ENCODE measurements at regions not wholly inside any gene's neighbourhood (a gene's known extent, or its start where the extent isn't known, plus 50 kb on each side); places are given as distances from the start of the nearest gene placed in this dataset.
A peak's percentile ranks its signal among the peaks of the same experiment; 100 is the strongest.
"Not testable (repeated sequence)": the region's sequence is repeated elsewhere in the genome, so short reads cannot be mapped to it uniquely, and the experiment has no call there.

DNA sequence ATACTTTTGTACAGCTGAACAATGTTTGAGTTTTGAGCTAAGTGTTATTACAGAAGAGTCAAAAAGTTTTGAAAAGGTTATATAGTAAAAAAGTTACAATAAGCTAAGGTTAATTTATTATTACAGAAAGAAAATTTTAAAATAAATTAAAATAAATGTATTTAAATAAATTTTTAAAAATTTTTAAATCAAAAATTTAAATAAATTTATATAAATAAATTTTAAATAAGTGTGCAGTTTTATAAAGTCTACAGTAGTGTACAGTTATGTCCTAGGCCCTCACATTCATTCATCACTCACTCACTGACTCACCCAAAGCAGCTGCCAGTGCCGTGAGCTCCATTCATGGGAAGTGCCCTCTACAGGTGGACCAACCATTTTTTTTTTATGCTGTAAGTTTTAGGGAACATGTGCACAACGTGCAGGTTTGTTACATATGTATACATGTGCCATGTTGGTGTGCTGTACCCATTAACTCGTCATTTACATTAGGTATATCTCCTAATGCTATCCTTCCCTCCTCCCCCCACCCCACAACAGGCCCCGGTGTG is 462.9 kb upstream of the ZMIZ1 start:
- DNase-seq = no peak

DNA sequence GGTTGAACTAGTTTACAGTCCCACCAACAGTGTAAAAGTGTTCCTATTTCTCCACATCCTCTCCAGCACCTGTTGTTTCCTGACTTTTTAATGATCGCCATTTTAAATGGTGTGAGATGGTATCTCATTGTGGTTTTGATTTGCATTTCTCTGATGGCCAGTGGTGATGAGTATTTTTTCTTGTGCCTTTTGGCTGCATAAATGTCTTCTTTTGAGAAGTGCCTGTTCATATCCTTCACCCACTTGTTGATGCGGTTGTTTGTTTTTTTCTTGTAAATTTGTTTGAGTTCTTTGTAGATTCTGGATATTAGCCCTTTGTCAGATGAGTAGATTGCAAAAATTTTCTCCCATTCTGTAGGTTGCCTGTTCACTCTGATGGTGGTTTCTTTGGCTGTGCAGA is 462.0 kb upstream of the ZMIZ1 start:
- not testable (repeated sequence) for DNase-seq

DNA sequence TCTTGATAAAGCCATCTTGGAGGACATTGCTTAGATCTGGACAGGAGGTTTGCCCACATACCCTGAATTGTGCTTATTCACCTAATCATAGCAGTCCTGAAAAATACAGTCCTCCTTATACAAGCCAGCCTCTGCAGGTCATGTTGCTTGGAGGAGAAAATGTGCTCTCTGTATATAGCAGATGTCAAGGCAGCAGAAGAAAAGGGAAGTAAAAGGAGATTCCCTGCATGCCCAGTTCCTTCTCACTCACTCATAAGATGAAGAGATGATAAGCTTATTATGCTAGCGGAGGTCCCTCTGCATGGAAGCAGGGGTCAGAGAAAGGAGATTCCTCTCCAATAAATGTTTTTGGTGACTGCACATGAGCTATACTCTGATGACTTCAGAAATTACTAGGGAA is 458.8 kb upstream of the ZMIZ1 start:
- no peak for DNase-seq

DNA sequence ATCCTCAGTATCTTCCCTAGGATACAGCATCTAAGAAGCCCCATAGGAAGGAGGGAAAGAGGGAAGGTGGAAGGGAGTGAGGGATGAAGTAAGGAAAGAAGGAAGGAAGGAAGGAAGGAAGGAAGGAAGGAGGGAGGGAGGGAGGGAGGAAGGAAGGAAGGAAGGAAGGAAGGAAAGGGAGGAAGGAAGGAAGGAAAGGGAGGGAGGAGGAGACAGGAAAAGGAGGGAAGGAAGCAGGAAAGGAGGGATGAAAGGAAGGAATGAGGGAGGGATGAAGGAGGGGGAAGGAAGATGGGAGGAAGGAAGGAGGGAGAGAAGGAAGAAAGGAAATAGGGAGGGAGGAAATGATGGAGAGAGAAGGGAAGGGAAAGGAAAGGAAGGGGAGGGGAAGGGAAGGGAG is 455.6 kb upstream of the ZMIZ1 start:
- DNase-seq = no peak

DNA sequence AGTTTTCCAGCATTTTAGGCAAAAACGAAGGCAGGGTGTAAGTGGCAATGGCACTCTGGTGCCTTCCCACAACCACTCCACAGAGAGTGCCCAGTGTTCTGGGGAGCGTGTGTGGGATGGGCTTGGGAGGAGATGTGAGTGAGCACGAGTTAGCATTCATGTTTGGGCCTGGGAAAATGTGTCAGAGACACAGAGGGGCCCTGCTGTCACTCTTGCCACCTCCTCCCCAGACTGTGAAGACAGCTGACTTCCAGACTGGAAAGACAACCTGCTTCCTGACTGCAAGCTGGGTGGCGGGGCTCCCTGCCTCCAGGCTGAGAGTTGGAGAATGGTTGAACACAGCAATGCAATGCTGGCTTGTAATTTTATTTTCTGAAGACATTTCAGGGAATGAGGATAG is 454.5 kb upstream of the ZMIZ1 start:
- no peak for DNase-seq

DNA sequence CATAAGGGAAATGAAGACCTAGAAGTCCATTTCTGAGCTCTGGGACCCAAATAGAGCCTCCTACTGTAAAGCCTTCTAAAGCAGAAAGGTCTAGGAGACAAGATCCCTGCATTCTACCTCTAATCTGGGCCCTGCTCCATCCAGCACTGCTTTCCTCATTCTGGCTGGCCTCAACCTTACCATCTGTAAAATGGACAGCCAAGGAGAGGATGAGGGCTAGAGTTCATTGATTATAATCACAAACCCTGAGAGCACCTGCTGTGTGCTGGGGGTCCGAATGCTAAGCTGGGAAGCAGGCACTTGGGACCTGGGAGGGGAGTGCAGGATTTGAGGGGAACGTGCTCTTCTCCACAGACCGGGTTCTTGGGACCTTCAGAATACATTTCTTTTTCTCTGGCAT is 454.0 kb upstream of the ZMIZ1 start:
- DNase-seq = no peak

DNA sequence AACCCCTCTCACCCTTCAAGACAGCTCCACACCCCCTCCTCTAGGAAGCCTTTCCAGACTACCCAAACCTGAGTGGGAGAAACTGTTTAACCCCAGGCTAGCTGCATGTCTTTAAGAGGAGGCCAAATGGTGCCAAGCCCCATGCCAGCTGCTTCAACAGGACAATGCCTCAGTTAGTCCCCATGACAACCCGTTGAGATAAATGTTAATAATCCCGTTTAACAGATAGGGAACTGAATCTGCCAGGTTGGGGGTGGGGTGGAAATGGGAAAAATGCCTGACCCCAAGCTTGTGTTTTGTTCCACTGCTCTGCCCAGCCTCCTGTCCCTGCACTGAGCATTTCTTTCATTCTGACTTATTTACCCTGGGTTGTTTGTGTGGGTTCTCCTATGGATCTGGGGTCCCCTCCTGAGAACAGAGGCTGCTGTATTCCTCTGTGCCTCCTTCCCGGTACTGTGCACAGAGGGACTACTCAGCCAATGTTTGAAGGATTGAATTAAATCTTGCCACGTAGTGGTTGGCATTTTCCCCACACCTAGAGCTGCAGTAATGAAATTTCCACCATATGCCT is 452.6 kb upstream of the ZMIZ1 start:
- no peak for DNase-seq

DNA sequence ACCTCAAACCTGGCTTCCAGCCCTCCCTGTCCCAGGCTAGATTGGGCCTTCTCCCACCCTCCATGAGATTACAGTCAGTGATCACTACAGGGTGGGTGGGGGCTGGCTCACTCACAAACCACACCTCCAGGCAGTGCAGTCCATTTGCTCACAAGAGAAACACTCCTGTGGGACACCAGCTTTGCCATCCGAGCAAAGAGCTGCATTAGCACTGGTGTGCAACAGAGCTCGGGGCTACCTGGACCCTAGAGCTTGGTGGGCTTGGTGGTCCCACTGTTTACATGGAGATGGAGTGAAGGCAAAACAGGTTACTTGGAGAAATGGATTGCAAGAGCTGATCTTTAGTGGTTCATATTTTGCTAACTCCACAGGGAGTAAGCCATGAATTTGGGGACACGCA is 451.7 kb upstream of the ZMIZ1 start:
- no peak for DNase-seq

DNA sequence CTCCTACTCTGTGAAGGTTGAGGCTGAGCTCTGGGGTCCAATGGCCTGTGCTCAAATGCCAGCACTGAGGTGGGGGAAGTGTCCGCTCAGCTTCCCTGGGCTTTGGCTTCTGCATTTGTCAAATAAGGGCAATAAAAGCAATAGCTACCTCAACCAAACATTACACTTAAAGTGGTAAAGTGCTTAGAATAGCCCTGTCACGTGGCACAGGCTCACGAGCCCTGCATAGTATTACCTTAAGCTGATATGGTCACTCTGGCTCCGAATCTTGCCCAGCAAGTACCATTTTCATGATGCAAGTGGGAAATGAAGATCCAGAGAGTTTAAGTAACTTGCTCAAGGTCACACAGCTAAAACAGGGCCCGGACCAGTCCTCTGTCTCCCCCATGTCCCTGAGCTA is 451.1 kb upstream of the ZMIZ1 start:
- no peak for DNase-seq

DNA sequence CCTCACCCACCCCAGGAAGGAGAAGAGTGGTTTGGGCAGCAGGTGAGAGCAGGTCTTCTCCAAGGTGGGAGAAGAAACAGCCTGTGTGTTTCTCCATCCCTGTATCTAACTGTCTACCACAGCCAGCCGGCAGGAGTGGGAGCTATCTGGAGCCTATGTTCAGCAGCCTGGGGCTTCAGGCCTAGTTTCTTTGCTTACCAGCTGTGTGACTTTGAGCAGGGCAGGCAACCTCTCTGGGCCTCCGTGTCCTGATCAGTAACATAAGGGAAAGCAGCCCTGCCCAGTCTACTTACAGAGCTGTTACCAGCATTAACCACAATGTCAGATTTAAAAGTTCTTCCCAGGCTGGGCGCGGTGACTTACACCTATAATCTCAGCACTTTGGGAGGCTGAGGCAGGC is 450.7 kb upstream of the ZMIZ1 start:
- DNase-seq = no peak

DNA sequence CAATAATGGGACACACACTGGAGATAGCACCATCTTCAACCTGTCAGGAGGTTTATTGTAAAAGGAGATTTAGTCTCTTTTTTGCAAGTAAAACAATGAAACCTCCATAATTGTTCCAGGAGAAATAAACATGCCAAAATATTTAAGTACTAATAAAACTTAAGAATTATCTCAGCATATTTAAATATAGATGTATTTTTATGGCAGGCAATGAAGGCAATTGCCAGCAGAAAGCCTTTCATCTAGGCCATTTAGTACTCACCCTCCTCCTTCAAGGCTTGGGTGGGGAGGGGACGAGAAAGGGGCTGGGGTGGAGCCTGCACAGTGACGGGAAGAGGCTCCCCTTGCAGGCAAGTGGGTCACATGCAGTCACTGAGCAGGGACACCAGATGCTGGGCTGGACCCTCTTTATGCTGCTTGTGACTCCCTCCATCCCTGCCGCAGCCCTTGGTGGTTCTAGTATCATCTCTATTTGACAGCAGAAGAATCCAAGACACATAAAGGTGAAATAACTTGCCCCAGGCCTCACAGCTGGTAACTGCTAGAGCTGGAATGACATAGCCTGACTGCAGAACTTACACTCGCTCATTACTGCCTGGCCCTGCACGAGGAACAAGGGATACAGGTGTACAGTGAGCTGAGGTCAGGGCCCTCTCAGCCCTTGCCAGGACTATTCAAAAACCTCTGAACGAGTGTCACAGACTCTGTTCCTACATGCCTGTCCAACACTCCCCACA is 449.5 kb upstream of the ZMIZ1 start:
- no peak for DNase-seq

DNA sequence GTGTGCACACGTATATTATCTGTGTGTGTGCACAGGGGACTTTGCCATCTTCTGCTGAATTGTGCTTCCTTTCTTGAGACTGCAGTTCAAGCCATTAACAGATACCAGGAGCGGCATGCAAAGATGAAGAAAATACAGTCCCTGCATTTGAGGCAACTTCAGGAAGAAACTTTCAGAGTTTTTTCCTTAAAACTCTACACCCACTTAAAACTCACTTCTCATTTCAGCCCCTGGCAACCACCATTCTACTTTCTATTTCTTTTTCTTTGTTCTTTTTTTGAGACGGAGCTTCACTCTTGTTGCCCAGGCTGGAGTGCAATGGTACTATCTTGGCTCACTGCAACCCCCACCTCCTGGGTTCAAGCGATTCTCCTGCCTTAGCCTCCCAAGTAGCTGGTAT is 448.9 kb upstream of the ZMIZ1 start:
- DNase-seq = no peak

DNA sequence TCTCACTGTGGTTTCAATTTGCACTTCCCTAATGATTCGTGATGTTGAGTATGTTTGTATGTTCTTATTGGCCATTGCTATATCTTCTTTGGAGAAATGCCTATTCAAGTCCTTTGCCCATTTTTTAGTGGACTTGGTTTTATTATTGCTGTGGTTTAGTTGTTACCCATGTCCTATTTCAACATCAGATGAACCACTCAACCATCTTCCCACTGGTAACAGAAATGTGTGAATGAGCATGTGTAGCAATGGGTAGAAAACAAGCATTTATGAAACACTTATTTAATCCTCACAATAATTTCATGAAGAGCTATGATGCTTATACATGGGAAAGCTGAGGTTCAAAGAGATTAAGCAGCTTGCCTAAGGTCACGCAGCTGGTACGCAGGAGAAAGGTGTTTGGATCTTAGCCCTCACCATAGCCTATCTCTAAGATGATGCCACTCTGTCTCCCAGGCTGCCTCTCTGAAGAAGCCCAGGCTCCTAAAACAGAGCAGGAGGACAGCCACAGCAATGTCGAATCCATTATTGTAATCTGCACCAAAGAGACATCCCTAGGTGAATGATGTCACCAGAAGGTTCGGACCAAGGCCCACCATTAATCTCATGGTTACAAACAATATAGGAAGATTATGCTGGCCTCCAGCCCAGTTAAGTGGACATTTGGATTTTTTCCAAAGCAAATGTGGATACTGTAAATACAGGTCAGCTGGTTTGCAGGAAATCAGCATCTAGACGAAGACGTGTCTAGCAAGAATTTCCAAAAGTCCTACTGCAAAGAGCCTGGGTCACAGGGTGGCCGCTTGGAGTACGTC is 447.6 kb upstream of the ZMIZ1 start:
- DNase-seq = no peak

DNA sequence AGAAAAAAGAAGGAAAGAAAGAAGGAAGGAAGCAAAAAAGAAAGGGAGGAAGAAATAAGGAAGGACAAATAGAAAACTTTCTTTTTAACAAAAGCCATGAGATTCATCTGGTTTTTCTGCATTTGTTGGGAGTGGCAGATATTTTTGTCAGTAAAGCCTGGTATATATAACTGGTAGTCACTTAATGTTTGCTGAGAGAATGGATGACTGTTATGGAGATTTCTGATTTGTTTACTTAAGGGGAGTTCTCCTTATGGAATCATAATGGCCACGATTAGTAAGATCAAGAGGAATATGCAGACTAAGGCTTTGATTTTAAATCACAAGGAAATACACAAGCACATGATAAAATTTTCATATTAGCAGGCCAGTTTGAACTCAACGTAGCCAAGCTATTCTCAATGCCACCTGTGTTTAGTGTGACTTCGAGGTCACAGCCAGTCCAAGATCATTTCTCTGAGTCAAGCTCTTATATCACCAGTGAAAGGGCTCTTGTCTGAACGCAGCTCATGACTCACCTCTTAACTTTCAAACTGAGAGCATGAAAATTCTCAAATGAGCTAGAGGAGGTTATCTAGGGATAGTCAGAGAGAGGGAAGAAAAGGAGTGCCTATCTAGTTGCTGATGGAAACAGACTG is 445.1 kb upstream of the ZMIZ1 start:
- peak; percentile 7 for DNase-seq

DNA sequence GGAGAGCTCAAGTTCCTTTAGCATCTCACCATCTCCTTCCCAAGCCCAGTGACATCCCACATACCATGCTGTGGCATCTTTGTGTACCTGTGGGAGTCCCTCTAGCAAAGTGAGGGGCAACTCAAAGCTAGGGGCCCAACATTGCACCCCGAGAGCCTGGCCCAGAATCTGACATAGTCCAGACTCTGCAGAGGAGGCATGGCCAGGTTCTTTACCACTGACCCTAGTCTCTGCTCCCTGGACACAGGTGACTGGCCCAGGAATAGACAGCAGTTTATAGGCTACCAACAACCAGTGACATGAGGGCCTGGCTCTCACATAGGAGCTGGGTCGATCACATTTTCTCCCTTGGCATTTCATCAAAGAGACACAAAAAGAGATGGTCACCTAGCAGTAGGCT is 444.0 kb upstream of the ZMIZ1 start:
- no peak for DNase-seq

DNA sequence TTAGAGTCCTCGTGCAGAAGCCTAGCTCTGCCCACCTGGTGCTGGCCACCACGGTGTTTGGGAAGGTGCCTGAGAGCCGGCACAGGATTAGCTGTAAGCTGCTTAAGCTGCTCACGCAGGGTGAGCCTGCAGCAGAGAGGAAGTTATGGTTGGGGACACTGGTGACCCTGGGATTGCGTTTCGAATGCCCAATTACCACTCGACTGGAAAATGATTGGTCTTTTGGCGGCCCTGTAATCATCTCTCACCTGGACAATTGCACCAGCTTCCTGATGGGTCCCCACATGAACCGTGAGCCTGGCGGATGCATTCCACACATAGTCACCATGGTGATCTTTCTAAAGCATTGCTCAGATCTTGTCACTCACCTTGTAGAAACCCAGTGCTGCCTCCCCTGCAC is 442.3 kb upstream of the ZMIZ1 start:
- no peak for DNase-seq

DNA sequence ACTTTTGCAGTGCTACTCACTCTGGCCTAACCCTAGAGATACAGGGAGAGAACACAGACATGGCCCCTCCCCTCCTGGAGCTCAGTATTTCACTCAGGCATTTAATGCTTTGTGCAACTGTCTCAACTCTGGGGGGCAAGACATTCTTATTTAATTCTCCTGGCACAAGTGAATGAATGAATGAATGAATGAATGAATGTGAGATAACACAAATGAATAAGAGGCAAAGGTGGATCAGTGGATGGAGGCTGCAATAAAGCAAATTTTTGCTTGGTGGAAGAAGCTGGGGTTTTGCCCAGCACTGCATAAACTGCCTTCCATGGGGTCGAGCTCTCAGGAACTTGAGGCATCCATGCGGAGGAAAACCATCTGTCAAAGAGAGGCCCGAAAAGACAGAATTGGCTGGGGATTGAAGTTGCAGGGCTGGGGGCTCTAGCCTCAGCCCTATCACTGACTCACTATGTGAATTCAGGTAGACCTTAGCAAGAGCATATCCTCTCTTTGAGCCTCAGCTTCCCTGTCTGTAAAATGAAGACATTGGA is 441.4 kb upstream of the ZMIZ1 start:
- DNase-seq = no peak

DNA sequence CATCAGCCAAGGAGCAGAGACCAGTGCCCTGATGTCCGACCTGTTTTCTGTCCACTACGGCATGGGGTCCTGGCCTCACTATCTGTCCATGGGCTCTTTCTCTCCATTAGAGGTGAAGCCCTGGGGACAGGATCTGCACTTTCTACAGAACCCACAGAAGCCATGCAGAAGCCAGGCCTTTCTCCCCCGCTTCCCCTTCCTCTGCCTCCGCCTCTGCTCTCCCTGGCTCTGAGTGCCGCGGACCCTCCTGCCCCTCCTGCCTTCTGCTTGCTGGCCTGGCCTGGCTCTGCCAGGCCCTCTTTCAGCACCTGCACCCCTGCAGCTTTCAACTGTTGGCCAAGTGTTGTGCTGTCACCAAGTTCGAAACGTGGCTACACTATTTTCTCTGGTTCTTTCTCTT is 439.8 kb upstream of the ZMIZ1 start:
- no peak for DNase-seq

DNA sequence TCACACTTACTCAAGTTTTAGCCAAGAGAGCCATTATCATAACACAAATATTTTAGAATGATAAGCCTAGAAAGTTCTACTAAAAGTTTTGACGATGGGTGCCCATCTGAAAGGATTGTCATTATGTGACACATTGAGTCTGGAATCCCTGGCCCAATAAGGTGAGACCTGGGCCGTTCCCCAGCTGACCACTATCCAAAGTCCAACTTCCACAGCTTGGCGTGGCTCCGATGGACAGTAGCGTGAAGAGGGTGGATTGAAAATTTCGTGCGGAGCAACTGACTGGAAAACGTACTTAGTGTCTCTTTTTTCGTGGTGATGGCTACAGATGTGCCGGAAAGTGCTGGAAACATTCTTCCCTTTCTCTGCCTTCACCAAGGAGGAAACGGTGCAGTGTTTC is 439.0 kb upstream of the ZMIZ1 start:
- no peak for DNase-seq

DNA sequence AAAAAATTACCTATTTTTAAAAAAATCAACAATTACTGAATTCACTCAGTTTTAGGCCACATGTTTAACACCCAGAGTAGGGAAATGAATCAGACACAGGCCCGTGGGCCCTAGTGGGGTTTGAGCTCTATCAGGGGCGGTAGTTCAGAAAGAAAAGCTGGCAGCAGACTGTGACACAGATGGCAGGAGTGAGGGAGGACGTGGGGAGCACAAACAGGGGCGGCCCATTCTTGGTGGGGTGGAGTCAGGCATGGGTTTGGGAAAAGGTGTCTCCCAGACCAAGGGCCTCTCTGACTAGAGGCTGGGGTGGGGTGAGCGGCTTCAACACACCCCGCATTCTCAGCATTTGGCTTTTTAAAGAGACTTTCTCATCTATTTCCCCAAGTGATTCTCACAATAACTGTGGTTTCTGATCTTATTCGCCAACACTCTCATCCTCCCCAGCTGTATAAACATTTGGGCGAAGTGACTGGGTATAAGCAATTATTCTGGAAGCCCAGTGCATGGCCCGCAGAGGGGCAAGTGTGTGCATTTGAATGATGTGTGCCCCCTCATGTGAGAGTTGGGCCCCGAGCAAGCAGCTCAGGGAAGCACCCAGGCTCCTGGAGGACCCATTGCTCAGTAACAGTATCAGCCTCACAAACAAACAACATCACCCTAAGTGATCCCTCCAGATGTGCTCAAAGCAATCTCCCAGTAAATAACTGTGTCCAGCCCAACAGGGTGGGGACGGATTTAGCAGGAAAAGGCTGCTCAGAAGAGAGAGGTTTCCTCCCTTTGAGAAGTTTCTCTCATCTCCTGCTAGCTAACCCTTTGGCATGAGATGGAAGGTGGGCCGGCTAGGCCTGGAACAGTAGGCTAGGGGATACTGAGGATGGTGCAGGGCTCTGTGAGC is 437.6 kb upstream of the ZMIZ1 start:
- no peak for DNase-seq

DNA sequence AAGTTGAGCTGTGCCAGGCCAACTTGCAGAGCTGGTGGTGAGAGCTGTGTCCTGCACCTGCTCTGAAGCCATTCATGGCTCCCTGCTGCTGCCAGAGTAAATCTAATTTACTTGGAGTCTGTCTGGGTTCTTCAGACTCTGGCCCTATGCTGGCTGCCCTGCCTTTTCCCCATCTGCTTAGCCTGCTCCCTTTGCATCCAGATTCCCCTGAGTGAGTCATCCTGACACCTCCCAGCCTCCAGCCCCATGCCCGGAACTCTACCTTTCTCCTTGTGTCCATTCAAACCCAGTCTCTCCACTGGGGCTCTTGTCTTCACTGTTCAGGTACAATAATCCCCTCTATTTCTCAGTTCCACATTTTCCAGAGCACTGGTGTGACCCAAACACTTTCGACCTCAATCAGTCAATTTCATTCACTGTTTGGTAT is 434.4 kb upstream of the ZMIZ1 start:
- no peak for DNase-seq

DNA sequence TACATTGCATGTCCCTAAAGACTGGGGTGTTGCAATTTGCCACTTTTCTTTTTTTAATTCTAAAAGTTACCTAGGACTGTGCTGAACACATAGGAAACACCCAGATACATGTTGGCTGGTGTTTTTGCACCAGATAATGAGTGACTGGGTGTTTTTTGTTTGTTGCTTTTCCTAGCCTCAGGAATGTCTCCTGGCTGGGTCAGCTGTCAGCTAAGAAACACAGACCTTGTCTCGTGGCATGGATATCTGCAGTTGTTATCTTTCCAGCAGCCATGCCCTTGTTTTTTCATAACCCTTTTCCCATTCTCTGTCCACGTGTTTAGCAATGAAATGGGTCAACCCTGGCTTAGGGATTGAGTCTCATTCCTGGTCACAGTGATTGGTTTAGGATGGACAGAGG is 433.9 kb upstream of the ZMIZ1 start:
- DNase-seq = no peak

Data from amniotic stem cell (primary cell).